ENCODE measurements at regions not wholly inside any gene's neighbourhood (a gene's known extent, or its start where the extent isn't known, plus 50 kb on each side); places are given as distances from the start of the nearest gene placed in this dataset.

- peak in 1 of 2 donors; percentile 17 for TF ChIP-seq CTCF (conservative IDR thresholded peaks at IDR 0.05 in 1 of 2, IDR thresholded peaks at IDR 0.05 in 1 of 2; ENCODE audit: low read depth in 1 of 2, low read length in 2 of 2)
- no peak for TF ChIP-seq EZH2 (IDR thresholded peaks at IDR 0.05; ENCODE audit: low read length, missing control alignments)
These were observed 214.3 kb downstream of the NXPE2 start for GRCh38 chr11:114892381-114893197.
